ENCODE measurements at regions not wholly inside any gene's neighbourhood (a gene's known extent, or its start where the extent isn't known, plus 50 kb on each side); places are given as distances from the start of the nearest gene placed in this dataset.

DNA sequence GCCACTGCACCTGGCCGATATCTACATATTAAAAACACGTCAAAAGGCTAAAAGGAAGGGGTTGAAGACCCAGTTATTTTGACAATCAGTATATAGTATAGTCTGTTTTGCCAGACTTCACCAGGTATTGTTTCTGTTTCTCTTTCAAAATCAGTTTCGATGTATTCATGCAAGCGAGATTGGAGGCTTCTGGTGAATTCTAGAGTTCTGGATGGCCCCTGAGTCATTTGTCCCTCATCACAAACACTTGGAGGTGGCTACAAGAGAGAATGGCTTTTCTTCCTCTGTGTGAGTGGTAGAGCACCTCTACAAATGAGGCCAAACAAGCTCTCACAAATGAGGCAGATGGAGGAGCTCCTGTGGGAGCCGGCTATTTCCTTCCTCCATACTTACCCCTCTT is 68.6 kb upstream of the ADGRG2 start:
- TF ChIP-seq POLR2A (IDR thresholded peaks at IDR 0.05), result no peak
- TF ChIP-seq CTCF (IDR thresholded peaks at IDR 0.05), result no peak

Data from prostate gland (tissue), 2 donors.